GM18502 (cell line): ENCODE measurements at regions not wholly inside any gene's neighbourhood (a gene's known extent, or its start where the extent isn't known, plus 50 kb on each side); places are given as distances from the start of the nearest gene placed in this dataset.
"Not testable (repeated sequence)": the region's sequence is repeated elsewhere in the genome, so short reads cannot be mapped to it uniquely, and the experiment has no call there.

ENCODE experiments used
- ATAC-seq: cut with Tn5 transposase; IDR thresholded peaks from one replicate; pipeline ENCODE4 v1.9.1; 2021; ENCODE audit warnings: mild to moderate bottlenecking; ENCODE audit not compliant: unreplicated experiment, poor library complexity

DNA sequence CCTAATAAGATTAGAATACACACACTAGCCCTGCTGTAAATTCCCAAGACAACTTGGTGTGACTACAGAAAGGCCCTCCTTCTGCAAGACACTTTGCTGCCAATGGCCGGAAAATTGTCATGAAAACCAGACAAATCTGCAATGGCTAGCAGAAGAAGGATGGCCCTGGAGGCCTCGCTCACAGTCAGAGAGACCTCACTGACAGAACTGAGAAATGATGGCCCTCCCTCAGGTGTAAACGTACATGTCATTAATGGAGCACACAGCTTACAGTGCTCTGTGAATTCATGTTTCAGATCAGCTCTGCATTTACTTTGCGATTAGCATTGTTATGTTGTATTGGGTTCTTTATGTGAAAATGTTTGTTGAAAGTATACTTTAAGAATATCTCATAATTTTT lies 202.9 kb upstream of the N4BP1 start:
- ATAC-seq = no peak

GRCh38 chr16:48811478-48811877 lies 201.5 kb upstream of the N4BP1 start:
- ATAC-seq = no peak

- ATAC-seq = no peak
Measured at GRCh38 chr16:48810803-48811453, 200.9 kb upstream of the N4BP1 start.

- no peak for ATAC-seq
Measured at GRCh38 chr16:48810436-48810802, 200.4 kb upstream of the N4BP1 start.

DNA sequence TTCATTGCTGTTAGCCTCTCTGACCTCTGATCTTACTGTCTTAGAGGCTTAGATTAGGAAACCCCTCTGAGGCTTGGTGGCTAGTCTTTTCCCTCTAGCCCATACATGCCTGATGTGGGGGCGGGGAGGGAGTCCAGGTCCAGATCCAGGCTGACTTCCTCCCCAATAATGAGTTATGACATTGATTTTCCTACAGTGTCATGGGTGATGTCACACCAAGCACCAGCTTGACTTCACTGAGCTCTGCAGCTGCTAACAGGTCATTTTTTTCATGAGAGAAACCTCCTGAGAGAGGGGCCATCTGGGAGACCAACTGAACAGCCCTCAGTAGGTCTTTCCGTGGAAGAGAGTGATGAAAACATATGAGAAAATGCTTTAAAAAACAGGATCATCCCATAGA lies 180.2 kb upstream of the N4BP1 start:
- ATAC-seq = no peak

DNA sequence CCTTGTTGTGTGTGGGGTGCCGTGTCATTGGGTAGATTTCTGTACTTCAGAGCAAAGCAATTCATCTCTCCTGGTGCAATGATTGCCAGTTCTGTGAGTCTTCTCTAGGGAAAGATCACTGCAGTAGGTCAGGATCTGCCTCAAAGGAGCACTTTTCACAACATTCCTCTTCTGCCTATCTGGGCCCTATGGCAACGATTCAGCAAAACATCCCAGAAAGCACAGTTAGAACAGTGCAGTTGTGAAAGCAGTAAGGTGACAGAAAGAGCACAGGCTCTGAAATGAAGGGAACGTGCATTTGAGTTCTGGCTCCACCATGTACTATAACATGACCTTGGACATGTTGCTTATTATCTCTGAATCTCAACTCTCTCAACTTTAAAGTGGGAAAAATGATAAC lies 178.5 kb upstream of the N4BP1 start:
- ATAC-seq = no peak

GRCh38 chr16:48745541-48745940 lies 135.6 kb upstream of the N4BP1 start:
- ATAC-seq = no peak

DNA sequence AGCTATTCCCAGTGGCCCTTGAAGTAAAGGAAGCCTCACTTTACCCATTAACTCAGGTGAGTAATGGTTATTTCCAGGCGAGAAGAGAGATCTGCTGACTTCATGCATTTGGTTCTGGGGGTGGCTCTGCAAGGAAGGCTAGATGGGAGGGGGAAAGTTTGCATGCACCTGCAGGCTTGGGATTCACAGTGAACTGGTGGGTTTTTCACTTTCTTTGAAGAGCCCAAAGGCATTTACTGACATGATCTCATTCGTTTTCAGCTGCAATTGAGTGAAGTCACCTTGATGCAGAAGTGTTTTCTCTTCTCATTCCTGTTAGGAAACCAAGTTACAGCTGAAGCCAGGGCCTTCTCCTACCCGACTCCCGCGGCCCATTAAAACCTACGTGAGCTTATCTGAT lies 131.0 kb upstream of the N4BP1 start:
- ATAC-seq = no peak

DNA sequence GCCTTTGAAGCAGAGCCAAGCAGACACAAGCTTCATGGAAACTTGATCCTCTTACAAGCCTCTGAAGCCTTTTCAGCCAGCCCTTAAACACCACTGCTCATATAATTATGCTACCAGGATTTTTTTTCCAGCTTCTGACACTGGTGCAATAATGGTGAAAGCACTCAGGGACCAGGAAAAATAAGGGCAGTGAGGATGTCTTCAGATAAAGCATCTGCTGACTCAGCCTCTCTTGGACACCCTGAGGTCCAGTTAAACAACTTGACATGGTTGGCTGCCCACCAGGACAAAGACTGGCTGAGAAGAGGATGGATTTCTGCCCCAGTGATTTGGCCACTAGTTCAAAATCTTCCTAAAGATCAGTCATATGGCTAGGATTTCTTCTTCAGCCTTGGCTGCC lies 124.2 kb upstream of the N4BP1 start:
- no peak for ATAC-seq

DNA sequence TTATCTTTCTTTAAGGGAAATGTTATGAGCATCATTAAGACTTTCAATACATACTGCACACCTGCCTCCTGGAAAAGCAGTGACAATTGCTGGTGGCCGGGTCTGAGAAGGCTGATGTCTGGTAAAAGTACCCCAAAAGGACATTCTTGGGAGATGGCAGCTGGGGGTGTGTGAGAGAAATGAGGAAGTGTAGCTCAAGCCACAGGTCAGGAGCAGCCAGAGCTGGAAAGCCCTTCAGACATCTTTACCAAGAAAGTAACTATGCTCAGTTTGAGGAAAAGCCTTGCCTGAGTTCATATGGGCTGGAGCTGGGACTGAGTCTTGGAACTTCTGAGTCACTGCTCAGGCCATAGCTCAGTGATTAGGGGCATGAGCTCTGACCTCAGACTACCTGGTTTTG lies 94.7 kb upstream of the N4BP1 start:
- ATAC-seq = no peak

GRCh38 chr16:48687421-48688038 lies 77.5 kb upstream of the N4BP1 start:
- peak; percentile 71 for ATAC-seq

GRCh38 chr16:48684148-48684547 lies 74.2 kb upstream of the N4BP1 start:
- ATAC-seq = no peak

DNA sequence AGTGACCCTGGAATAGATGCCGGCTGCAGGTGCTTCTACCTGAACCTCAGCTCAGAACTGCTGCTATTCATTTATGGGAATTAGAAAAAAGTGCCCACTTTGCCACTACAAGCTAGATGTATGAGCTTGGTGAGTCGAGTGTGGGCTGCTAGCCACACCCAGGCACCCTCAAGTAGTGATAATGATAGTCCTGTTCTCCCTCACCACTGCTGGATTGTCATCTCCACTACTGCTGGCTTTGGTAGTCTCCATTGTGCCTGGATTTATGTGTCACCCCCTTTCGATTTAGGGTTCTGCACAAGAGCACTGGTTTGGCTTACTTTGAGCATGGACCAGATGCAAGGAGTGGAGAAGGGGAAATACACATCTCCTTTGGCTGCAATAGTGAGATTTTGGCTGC lies 73.0 kb upstream of the N4BP1 start:
- no peak for ATAC-seq

- ATAC-seq = no peak
Measured at GRCh38 chr16:48681520-48681919, 71.5 kb upstream of the N4BP1 start.

- no peak for ATAC-seq
Measured at GRCh38 chr16:48680881-48681280, 70.9 kb upstream of the N4BP1 start.

DNA sequence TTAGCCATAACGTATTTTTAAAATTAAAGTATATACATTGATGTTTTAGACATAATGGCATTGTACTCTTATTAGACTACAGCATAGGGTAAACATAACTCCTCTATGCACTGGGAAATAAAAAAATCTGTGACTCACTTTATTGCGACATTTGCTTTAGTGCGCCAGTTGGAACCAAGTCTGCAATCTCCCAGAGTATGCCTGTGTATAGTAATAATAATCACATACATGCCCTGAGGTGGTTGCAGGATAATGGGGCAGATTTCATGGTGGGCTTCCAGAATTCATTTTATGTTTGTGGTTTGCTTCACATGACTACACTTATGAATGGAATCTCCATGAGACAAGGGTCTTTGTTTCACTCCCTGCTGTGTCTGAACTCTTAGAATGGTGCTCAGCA lies 66.9 kb upstream of the N4BP1 start:
- ATAC-seq = no peak

- not testable (repeated sequence) for ATAC-seq
Measured at GRCh38 chr16:48668184-48668583, 58.2 kb upstream of the N4BP1 start.

GRCh38 chr16:48659940-48660339 lies 50.0 kb upstream of the N4BP1 start:
- ATAC-seq = no peak
